NCI-H69 (cell line): ENCODE measurements at regions not wholly inside any gene's neighbourhood (a gene's known extent, or its start where the extent isn't known, plus 50 kb on each side); places are given as distances from the start of the nearest gene placed in this dataset.

Source experiments
- DNase-seq: peaks from one replicate; lab custom pipeline; 2025; lab: John Stamatoyannopoulos, UW

- DNase-seq, result no peak
These were observed 56.9 kb downstream of the RDH14 start for GRCh38 chr2:18503376-18504228.

GRCh38 chr2:18502142-18502541, 58.3 kb downstream of the RDH14 start:
- no peak for DNase-seq

DNA sequence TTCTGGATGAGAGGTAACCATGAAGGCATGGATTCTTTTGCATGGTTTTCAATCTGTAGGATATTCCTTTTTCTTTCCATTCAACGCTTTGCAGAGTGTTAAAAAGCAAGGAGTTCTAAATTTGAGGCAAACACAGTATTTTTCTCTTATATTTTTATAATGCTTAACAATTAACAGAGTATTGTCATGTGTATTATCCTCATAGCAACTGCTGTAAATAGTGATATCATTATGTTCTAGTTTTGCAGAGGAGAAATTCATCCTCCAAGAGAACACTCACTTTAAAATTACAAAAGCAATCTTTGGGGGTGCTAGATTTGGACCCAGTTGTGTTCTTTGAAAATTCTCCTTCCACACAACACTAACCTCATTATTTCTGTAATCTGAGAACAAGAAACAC, 58.7 kb downstream of the RDH14 start:
- DNase-seq, result no peak

DNA sequence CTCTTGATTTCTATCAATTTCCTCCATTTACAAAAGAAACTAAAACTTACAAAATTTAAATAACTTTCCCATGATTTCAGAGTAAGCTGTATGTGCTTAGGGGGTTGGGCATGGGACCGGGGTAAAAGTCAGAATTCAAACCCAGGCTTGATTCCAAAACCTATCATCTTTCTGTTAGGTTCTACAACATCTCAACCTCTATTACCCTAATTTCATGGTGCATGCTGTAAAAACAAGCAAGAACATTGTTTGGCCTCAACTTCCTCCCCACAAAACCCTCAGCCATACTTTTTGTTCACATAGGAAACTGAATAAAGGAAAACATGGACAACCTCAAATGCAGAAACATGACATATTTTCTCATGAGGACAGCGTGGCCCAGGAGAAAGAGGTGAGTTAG, 59.3 kb downstream of the RDH14 start:
- no peak for DNase-seq

GRCh38 chr2:18500333-18500732, 60.1 kb downstream of the RDH14 start:
- no peak for DNase-seq

- DNase-seq, result peak; percentile 12
These were observed 61.9 kb downstream of the RDH14 start for GRCh38 chr2:18498531-18498930.

GRCh38 chr2:18496516-18496915, 63.9 kb downstream of the RDH14 start:
- no peak for DNase-seq

GRCh38 chr2:18495058-18495457, 65.4 kb downstream of the RDH14 start:
- no peak for DNase-seq

GRCh38 chr2:18492721-18493120, 67.7 kb downstream of the RDH14 start:
- DNase-seq, result no peak

- DNase-seq, result no peak
These were observed 68.9 kb downstream of the RDH14 start for GRCh38 chr2:18491577-18491976.

- DNase-seq, result no peak
These were observed 69.6 kb downstream of the RDH14 start for GRCh38 chr2:18490901-18491300.

DNA sequence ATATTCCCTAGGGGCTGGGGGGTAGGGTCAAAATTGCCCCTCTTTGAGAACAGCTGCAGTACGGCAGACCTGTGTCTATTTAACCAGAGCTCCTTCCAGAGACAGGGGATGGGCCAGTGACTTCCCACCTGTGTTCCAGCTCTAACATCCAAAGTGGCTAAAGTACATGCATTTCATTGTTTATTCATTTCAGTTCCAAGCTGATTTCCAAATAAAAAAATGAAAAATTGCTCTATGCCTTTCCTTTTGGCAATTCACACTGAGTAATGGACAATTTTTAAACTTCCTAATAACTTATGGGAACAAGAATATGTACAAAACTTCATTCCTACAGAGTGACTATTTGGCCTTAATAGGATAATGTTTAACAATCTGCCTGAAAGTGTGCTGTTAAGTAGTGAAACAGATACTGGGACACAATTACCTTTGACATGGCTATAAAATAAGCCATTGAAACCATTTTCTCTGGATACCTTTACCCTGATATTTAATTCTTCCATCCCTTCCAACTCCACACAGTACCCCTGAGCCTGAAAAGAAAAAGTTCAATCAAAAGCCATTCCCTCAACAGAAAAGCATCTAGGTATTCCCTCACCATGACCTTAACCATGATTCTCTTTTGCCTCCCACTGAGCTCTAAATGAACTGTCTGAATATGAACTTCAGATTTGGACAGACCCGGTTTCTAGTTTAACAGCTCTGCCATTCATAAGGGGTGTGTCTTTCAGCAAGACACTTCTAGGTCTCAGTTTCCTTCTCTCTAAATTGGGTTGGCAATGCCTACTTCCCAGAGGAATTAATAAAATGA, 73.1 kb downstream of the RDH14 start:
- peak; percentile 12 for DNase-seq

DNA sequence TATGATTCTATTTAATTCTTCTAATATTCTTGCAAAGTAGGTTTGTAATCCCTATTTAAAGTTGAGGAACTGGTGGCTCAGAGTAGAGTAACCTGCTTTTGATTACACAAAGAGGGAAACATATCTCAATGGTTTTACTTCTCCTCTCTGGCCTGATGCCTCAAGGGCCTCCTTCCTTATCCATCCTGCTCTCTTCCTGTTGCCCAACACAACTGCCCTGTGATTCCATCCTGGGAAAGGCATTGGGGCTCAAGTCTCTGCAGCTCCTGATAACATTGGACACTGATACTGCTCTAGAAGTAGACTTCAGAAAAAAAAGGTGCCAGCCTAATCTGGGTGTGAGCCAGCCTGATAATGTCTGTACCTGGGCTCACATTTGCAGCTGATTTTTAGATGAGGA, 75.8 kb downstream of the RDH14 start:
- no peak for DNase-seq

- DNase-seq, result peak; percentile 23
These were observed 76.6 kb downstream of the RDH14 start for GRCh38 chr2:18483896-18484295.

- peak; percentile 2 for DNase-seq
These were observed 77.8 kb downstream of the RDH14 start for GRCh38 chr2:18482666-18483065.

DNA sequence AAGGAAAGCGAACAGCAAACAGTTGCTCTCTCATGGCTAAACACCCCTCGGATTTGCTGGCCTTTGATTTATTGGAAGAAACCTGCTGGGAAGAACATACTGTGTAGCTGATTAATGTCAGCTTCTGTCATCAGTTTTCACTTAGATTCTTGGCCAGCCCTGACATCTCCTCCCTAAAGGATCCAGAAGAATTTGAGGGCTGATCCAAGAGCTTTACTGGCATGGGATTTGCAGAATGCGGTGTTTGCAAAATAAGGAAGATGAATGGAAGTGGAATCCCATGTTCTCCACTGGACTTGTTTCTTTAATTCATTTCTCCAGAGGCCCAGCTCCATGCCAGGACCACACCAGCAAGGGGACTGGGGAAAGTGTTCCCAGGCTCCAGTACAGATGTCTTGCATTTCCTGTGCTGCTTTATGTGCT, 80.5 kb downstream of the RDH14 start:
- DNase-seq, result no peak

DNA sequence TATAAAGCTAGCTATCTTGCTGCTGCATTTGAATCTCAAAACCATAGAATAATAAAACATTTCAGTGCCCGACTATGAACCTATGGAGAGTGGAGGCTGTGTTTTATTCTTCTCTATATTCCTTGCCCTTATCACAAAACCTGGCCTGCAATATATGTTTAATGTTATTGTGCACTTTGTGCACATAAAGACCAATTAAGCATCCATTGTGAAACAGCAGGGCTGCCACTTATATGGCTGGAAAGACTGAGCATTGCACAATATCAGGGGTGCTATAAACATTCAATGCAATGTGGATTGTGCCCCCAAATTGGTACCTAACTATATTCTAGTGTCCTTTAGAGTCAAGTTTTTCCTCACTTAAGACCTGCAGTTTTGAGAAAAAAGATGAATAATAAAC, 83.2 kb downstream of the RDH14 start:
- DNase-seq, result peak; percentile 5

DNA sequence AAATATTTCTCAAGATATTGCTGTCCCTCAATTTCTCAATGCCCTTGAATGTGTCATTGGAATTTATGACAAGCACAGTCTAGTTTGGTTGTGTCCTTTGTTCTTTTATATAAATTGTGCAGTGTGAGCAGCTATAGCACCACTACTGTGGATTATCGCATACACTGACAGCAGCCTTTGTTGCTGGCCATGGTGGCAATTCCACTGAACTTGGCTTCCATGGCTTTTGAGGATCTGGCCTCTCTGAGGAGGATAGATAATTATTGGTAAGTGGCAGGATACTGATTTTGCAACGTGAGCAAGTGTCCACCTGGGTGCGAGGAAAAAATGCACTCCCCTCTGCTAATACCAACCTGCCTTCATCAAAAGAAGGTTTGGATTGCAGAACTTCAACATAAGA, 84.0 kb downstream of the RDH14 start:
- no peak for DNase-seq

GRCh38 chr2:18475884-18476283, 84.6 kb downstream of the RDH14 start:
- no peak for DNase-seq

DNA sequence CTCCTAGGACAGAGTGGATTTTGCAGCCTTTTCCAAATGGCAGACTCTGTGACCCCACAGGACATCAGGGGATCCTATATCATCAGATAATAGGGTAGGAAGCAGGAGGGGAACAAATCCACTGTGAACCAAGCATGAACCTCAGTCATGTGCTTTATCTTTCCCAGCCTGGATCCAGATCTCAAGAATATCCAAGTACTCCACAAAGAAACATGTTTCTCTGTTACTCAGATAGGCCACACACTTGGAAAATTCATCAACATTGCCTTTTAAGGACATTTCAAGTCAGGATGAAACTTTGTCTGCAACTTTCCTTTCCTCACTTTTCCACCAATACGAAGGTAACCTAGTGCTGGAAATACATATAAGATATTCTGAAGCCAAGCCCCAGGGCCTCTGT, 85.8 kb downstream of the RDH14 start:
- no peak for DNase-seq

DNA sequence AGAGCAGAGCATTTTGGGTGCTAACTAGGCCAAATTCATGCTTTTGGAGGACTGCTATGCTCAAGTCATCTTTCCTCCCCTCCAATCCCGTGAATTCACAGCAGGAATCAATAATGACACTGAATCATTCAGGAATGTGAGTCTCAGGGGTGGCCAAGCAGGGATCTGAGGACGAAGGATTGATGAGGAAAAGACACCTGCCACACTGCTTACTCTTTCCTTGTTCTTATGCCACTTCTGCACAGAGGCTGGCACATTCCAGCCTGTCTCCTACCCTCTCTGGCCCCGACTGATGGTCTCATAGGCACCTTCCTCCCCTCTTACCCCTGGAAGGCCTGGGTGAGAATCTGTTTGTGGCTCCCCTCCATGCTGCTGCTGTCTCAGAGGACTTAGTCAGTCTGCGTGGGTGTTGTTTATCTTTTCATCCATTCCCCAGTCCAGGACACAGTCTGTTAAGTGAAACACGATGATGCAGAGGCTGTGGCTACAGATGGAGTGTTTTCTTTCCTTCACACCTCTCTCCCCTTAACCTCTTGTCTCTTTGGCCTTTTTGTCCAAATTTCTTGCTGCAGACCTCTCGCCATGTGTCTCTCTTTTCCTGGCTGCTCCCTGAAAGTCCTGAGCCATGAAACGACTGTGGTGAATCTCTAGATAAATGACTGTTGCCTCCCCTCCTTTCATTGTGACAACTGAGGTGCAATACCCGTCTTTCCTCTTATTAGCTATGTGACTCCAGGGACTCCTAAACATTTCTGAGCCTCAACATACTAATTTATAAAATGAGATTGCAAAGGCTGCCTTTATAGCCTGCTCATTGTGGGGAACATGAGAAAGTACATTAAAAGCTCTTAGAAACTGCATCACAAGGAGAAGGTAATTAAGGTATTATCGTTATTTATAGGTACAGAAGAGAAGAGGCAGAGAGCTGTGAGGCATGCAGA, 86.9 kb downstream of the RDH14 start:
- no peak for DNase-seq

GRCh38 chr2:18467749-18468360, 92.6 kb downstream of the RDH14 start:
- no peak for DNase-seq
